Skeletal muscle satellite cell (primary cell): ENCODE measurements at regions not wholly inside any gene's neighbourhood (a gene's known extent, or its start where the extent isn't known, plus 50 kb on each side); places are given as distances from the start of the nearest gene placed in this dataset.

Source experiments
- H3K27me3 ChIP-seq: 2 replicates; pipeline ENCODE4 v1.7.0; 2013; ENCODE audit warnings: low read length; ENCODE audit not compliant: control insufficient read depth, insufficient read depth
- H3K36me3 ChIP-seq: 2 replicates; pipeline ENCODE4 v1.7.0; 2013; ENCODE audit warnings: mild to moderate bottlenecking, control low read depth, low read length; ENCODE audit not compliant: insufficient read depth
- H3K4me1 ChIP-seq: 2 replicates; pipeline ENCODE4 v1.7.0; 2013; ENCODE audit warnings: low read length; ENCODE audit not compliant: control insufficient read depth, insufficient read depth
- H3K4me2 ChIP-seq: 2 replicates; pipeline ENCODE4 v1.7.0; 2013; ENCODE audit warnings: mild to moderate bottlenecking, low read length
- H3K4me3 ChIP-seq: 2 replicates; pipeline ENCODE4 v1.7.0; 2013; ENCODE audit warnings: low read length
- H3K9ac ChIP-seq: 2 replicates; pipeline ENCODE4 v1.7.0; 2013; ENCODE audit warnings: mild to moderate bottlenecking, low read depth, low read length, moderate library complexity
- H3K9me3 ChIP-seq: replicated peaks from 2 replicates; pipeline ENCODE4 v1.7.0; 2013; ENCODE audit warnings: mild to moderate bottlenecking, control low read depth, low read length

GRCh38 chr5:61623401-61624069 is 291.5 kb downstream of the ZSWIM6 start:
- no peak overlapping the region for H3K9ac ChIP-seq
- no peaks in the 10 kb centered on the region for H3K36me3 ChIP-seq
- H3K4me1 ChIP-seq: peaks cover 12% of the 10 kb centered on the region
- H3K4me3 ChIP-seq: no peak overlapping the region
- no peaks in the 10 kb centered on the region for H3K9me3 ChIP-seq
- H3K4me2 ChIP-seq: no peak overlapping the region
- peaks cover 6% of the 10 kb centered on the region for H3K27me3 ChIP-seq

- no peak overlapping the region for H3K4me3 ChIP-seq
- peaks cover 6% of the 10 kb centered on the region for H3K27me3 ChIP-seq
- no peaks in the 10 kb centered on the region for H3K9me3 ChIP-seq
- H3K4me2 ChIP-seq: no peak overlapping the region
- H3K36me3 ChIP-seq: no peaks in the 10 kb centered on the region
- peaks cover 12% of the 10 kb centered on the region for H3K4me1 ChIP-seq
- H3K9ac ChIP-seq: no peak overlapping the region
These were observed 292.6 kb downstream of the ZSWIM6 start for GRCh38 chr5:61624553-61625136.

- H3K9ac ChIP-seq: peak overlapping the region; percentile 87
- peak overlapping the region; percentile 95 for H3K4me2 ChIP-seq
- no peaks in the 10 kb centered on the region for H3K36me3 ChIP-seq
- peaks cover 12% of the 10 kb centered on the region for H3K4me1 ChIP-seq
- peaks cover 6% of the 10 kb centered on the region for H3K27me3 ChIP-seq
- no peaks in the 10 kb centered on the region for H3K9me3 ChIP-seq
- H3K4me3 ChIP-seq: peak overlapping the region; percentile 76
These were observed 293.1 kb downstream of the ZSWIM6 start for GRCh38 chr5:61625137-61625561.

- H3K9me3 ChIP-seq: no peaks in the 10 kb centered on the region
- H3K4me3 ChIP-seq: peak overlapping the region; percentile 76
- no peaks in the 10 kb centered on the region for H3K27me3 ChIP-seq
- H3K4me1 ChIP-seq: peaks cover 12% of the 10 kb centered on the region
- H3K4me2 ChIP-seq: peak overlapping the region; percentile 95
- H3K36me3 ChIP-seq: no peaks in the 10 kb centered on the region
- peak overlapping the region; percentile 87 for H3K9ac ChIP-seq
These were observed 293.9 kb downstream of the ZSWIM6 start for GRCh38 chr5:61625681-61626621.

- H3K4me3 ChIP-seq: peak overlapping the region; percentile 76
- no peaks in the 10 kb centered on the region for H3K27me3 ChIP-seq
- H3K9ac ChIP-seq: peak overlapping the region; percentile 87
- no peaks in the 10 kb centered on the region for H3K36me3 ChIP-seq
- peak overlapping the region; percentile 95 for H3K4me2 ChIP-seq
- H3K4me1 ChIP-seq: peaks cover 18% of the 10 kb centered on the region
- no peaks in the 10 kb centered on the region for H3K9me3 ChIP-seq
These were observed 294.7 kb downstream of the ZSWIM6 start for GRCh38 chr5:61626639-61627282.

GRCh38 chr5:61627531-61627930 is 295.5 kb downstream of the ZSWIM6 start:
- H3K4me1 ChIP-seq: peaks cover 19% of the 10 kb centered on the region
- no peaks in the 10 kb centered on the region for H3K9me3 ChIP-seq
- H3K9ac ChIP-seq: no peak overlapping the region
- no peaks in the 10 kb centered on the region for H3K27me3 ChIP-seq
- no peak overlapping the region for H3K4me3 ChIP-seq
- H3K36me3 ChIP-seq: no peaks in the 10 kb centered on the region
- H3K4me2 ChIP-seq: no peak overlapping the region

GRCh38 chr5:61630908-61631307 is 298.9 kb downstream of the ZSWIM6 start:
- H3K4me3 ChIP-seq: no peak overlapping the region
- no peak overlapping the region for H3K9ac ChIP-seq
- no peaks in the 10 kb centered on the region for H3K9me3 ChIP-seq
- H3K36me3 ChIP-seq: no peaks in the 10 kb centered on the region
- no peak overlapping the region for H3K4me2 ChIP-seq
- peaks cover 4% of the 10 kb centered on the region for H3K27me3 ChIP-seq
- peaks cover 16% of the 10 kb centered on the region for H3K4me1 ChIP-seq

GRCh38 chr5:61631438-61631941 is 299.4 kb downstream of the ZSWIM6 start:
- peaks cover 10% of the 10 kb centered on the region for H3K4me1 ChIP-seq
- no peaks in the 10 kb centered on the region for H3K9me3 ChIP-seq
- peak overlapping the region; percentile 62 for H3K4me2 ChIP-seq
- H3K27me3 ChIP-seq: peaks cover 4% of the 10 kb centered on the region
- H3K9ac ChIP-seq: no peak overlapping the region
- peak overlapping the region; percentile 13 for H3K4me3 ChIP-seq
- H3K36me3 ChIP-seq: no peaks in the 10 kb centered on the region

GRCh38 chr5:61632064-61632463 is 300.0 kb downstream of the ZSWIM6 start:
- H3K9ac ChIP-seq: no peak overlapping the region
- peaks cover 4% of the 10 kb centered on the region for H3K27me3 ChIP-seq
- H3K4me2 ChIP-seq: no peak overlapping the region
- H3K36me3 ChIP-seq: no peaks in the 10 kb centered on the region
- peaks cover 7% of the 10 kb centered on the region for H3K4me1 ChIP-seq
- H3K4me3 ChIP-seq: no peak overlapping the region
- H3K9me3 ChIP-seq: no peaks in the 10 kb centered on the region

- peaks cover 13% of the 10 kb centered on the region for H3K27me3 ChIP-seq
- H3K9ac ChIP-seq: no peak overlapping the region
- no peak overlapping the region for H3K4me2 ChIP-seq
- no peaks in the 10 kb centered on the region for H3K36me3 ChIP-seq
- no peak overlapping the region for H3K4me3 ChIP-seq
- peaks cover 7% of the 10 kb centered on the region for H3K4me1 ChIP-seq
- H3K9me3 ChIP-seq: no peaks in the 10 kb centered on the region
These were observed 303.2 kb downstream of the ZSWIM6 start for GRCh38 chr5:61635271-61635670.

- no peaks in the 10 kb centered on the region for H3K4me1 ChIP-seq
- peaks cover 32% of the 10 kb centered on the region for H3K27me3 ChIP-seq
- no peaks in the 10 kb centered on the region for H3K9me3 ChIP-seq
- H3K4me3 ChIP-seq: no peak overlapping the region
- H3K4me2 ChIP-seq: no peak overlapping the region
- no peaks in the 10 kb centered on the region for H3K36me3 ChIP-seq
- H3K9ac ChIP-seq: no peak overlapping the region
These were observed 305.5 kb downstream of the ZSWIM6 start for GRCh38 chr5:61637566-61637965.
